ENCODE measurements at regions not wholly inside any gene's neighbourhood (a gene's known extent, or its start where the extent isn't known, plus 50 kb on each side); places are given as distances from the start of the nearest gene placed in this dataset.

DNA sequence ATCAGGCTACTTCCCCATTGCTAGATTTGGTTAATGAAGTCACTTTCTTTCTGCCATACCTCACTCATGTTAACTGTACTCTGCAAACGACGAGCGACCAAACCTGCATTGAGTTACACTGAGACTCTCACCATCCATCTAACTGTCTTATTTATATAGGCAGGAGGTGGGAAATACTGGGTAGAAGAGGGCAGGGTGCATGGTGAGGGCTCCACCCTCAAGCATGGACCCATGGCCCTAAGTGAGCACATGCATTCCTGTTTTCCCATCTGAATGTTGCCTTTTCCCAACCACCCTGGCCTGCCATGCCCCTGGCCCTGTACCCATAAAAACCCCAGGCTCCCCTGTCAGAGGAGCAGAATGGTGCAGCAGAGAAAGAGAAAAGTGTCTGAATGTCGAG lies 52.7 kb upstream of the IL6ST start (continued):
- TF ChIP-seq RFX5 (IDR thresholded peaks at IDR 0.05; ENCODE audit: borderline replicate concordance, low read depth, low read length) (no peak), CBX8 (IDR thresholded peaks at IDR 0.05; ENCODE audit: borderline replicate concordance, low read depth, low read length) (no peak)

Measured in H1 (cell line).